Right atrium auricular region (tissue), 2 donors: ENCODE measurements at regions not wholly inside any gene's neighbourhood (a gene's known extent, or its start where the extent isn't known, plus 50 kb on each side); places are given as distances from the start of the nearest gene placed in this dataset.
"Not testable (repeated sequence)": the region's sequence is repeated elsewhere in the genome, so short reads cannot be mapped to it uniquely, and the experiment has no call there.

Experiments
- DNase-seq: peaks from one replicate; pipeline ENCODE4 v3.0.0-alpha.2; 2019; ENCODE audit warnings: low spot score
- H3K27ac ChIP-seq, 2 donors: fragments of 200-600 bp; sonication (generic); 1 replicate in 1 of 2; 2 replicates in 1 of 2; pipeline ENCODE4 v1.5.1; 2016 to 2019
- H3K27me3 ChIP-seq, 2 donors: fragments of 200-600 bp; sonication (generic); one replicate each; pipeline versions ENCODE4 v1.5.1 to v1.6.0; 2017 to 2019
- H3K36me3 ChIP-seq: fragments of 200-600 bp; sonication (generic); one replicate; pipeline ENCODE4 v1.5.1; 2016
- H3K4me1 ChIP-seq, 2 donors: fragments of 200-600 bp; sonication (generic); one replicate each; pipeline versions ENCODE4 v1.5.1 to v1.6.0; 2017 to 2019
- H3K4me3 ChIP-seq, 2 donors: fragments of 200-600 bp; sonication (generic); 1 replicate in 1 of 2; 2 replicates in 1 of 2; pipeline ENCODE4 v1.5.1; 2017 to 2019; ENCODE audit warnings: mild to moderate bottlenecking in 1 of 2, moderate library complexity in 1 of 2
- H3K9me3 ChIP-seq, 2 donors: fragments of 200-600 bp; sonication (generic); one replicate each; pipeline ENCODE4 v1.5.1; 2019
- CTCF ChIP-seq, 2 donors: fragments of 200-600 bp; sonication (generic); IDR thresholded peaks; one replicate each; pipeline ENCODE4 v1.5.1; 2019; ENCODE audit warnings: antibody characterized with exemption in 2 of 2

GRCh38 chr3:4207672-4208071, 95.5 kb upstream of the SETMAR start:
- DNase-seq, result no peak
- Histone ChIP-seq H3K27me3 (no peaks in the 10 kb centered on the region), H3K4me1 (no peaks in the 10 kb centered on the region), H3K4me3 (no peak overlapping the region), H3K36me3 (no peaks in the 10 kb centered on the region), H3K9me3 (no peaks in the 10 kb centered on the region), H3K27ac (no peak overlapping the region)
- no peak for TF ChIP-seq CTCF (IDR thresholded peaks at IDR 0.05)

- H3K27me3 ChIP-seq, result no peaks in the 10 kb centered on the region
- no peaks in the 10 kb centered on the region for H3K36me3 ChIP-seq
- peaks cover 0 to 8% of the 10 kb centered on the region in 2 donors for H3K9me3 ChIP-seq
- H3K4me1 ChIP-seq, result no peaks in the 10 kb centered on the region
- no peak for TF ChIP-seq CTCF (IDR thresholded peaks at IDR 0.05)
- H3K27ac ChIP-seq, result no peak overlapping the region
- DNase-seq, result no peak
- no peak overlapping the region for H3K4me3 ChIP-seq
Observed at GRCh38 chr3:4208556-4208955, 94.6 kb upstream of the SETMAR start.

GRCh38 chr3:4211610-4212009, 91.6 kb upstream of the SETMAR start:
- DNase-seq, result no peak
- peaks cover 0 to 16% of the 10 kb centered on the region in 2 donors for H3K9me3 ChIP-seq
- no peak for TF ChIP-seq CTCF (IDR thresholded peaks at IDR 0.05)
- H3K36me3 ChIP-seq, result no peaks in the 10 kb centered on the region
- H3K27ac ChIP-seq, result no peak overlapping the region
- no peak overlapping the region for H3K4me3 ChIP-seq
- H3K27me3 ChIP-seq, result no peaks in the 10 kb centered on the region
- no peaks in the 10 kb centered on the region for H3K4me1 ChIP-seq

- DNase-seq, H3K27ac ChIP-seq, H3K27me3 ChIP-seq, H3K36me3 ChIP-seq, H3K4me1 ChIP-seq, H3K4me3 ChIP-seq: not testable (repeated sequence)
- H3K9me3 ChIP-seq, result peaks cover 0 to 16% of the 10 kb centered on the region in 2 donors
Observed at GRCh38 chr3:4213420-4213819, 89.7 kb upstream of the SETMAR start.

GRCh38 chr3:4216974-4217373, 86.2 kb upstream of the SETMAR start:
- H3K4me3 ChIP-seq, H3K27me3 ChIP-seq, H3K4me1 ChIP-seq, H3K27ac ChIP-seq, DNase-seq, H3K36me3 ChIP-seq: not testable (repeated sequence)
- H3K9me3 ChIP-seq, result peaks cover 0 to 16% of the 10 kb centered on the region in 2 donors

- H3K27me3 ChIP-seq, result no peaks in the 10 kb centered on the region
- no peaks in the 10 kb centered on the region for H3K36me3 ChIP-seq
- H3K4me3 ChIP-seq, result no peak overlapping the region
- no peak overlapping the region for H3K27ac ChIP-seq
- no peak for TF ChIP-seq CTCF (IDR thresholded peaks at IDR 0.05)
- H3K4me1 ChIP-seq, result no peaks in the 10 kb centered on the region
- peaks cover 0 to 7% of the 10 kb centered on the region in 2 donors for H3K9me3 ChIP-seq
- no peak for DNase-seq
Observed at GRCh38 chr3:4218456-4219226, 84.5 kb upstream of the SETMAR start.

- Histone ChIP-seq H3K36me3 (no peaks in the 10 kb centered on the region), H3K9me3 (peaks cover 0 to 4% of the 10 kb centered on the region in 2 donors), H3K4me3 (no peak overlapping the region), H3K27me3 (no peaks in the 10 kb centered on the region), H3K27ac (no peak overlapping the region), H3K4me1 (no peaks in the 10 kb centered on the region)
- DNase-seq, result no peak
- TF ChIP-seq CTCF (IDR thresholded peaks at IDR 0.05), result no peak
Observed at GRCh38 chr3:4219227-4219568, 84.0 kb upstream of the SETMAR start.
